ENCODE measurements at regions not wholly inside any gene's neighbourhood (a gene's known extent, or its start where the extent isn't known, plus 50 kb on each side); places are given as distances from the start of the nearest gene placed in this dataset.
"Not testable (repeated sequence)": the region's sequence is repeated elsewhere in the genome, so short reads cannot be mapped to it uniquely, and the experiment has no call there.

DNA sequence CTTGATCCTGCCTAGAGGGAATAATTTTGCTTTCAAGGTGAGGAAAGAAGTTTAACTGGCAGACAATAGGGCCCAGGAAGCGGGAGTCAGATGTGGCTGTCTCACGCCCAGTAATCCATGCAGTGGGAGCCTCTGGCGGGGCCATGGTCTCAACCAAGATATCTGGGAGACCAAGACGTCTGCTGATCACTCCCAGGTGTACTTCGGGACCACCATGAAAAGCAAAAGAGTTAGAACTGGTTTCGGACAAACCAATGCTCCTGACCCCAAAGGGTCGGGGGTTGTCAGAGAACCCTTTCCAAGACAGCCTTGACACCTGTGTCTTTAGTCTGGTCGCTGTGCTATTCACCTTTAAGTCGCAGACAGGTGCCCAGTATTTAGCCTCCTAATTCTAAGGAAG is 256.9 kb upstream of the MBL2 start:
- H2AFZ ChIP-seq (ENCODE audit: low read depth, low read length) = no peak overlapping the region
- TF ChIP-seq MXI1 (conservative IDR thresholded peaks at IDR 0.05; ENCODE audit: poor library complexity, severe bottlenecking) (no peak), CTCF (IDR thresholded peaks at IDR 0.05; ENCODE audit: poor library complexity, severe bottlenecking) (no peak), POLR2AphosphoS5 (IDR thresholded peaks at IDR 0.05) (no peak), RAD21 (conservative IDR thresholded peaks at IDR 0.05) (no peak), TAF1 (IDR thresholded peaks at IDR 0.05; ENCODE audit: low read depth) (no peak), EZH2 (IDR thresholded peaks at IDR 0.05; ENCODE audit: borderline replicate concordance, insufficient read depth, low read length, poor library complexity, severe bottlenecking) (no peak), EP300 (conservative IDR thresholded peaks at IDR 0.05; ENCODE audit: poor library complexity, severe bottlenecking) (no peak), SMC3 (conservative IDR thresholded peaks at IDR 0.05; ENCODE audit: poor library complexity) (no peak)
- TF ChIP-seq, protein P1, sequence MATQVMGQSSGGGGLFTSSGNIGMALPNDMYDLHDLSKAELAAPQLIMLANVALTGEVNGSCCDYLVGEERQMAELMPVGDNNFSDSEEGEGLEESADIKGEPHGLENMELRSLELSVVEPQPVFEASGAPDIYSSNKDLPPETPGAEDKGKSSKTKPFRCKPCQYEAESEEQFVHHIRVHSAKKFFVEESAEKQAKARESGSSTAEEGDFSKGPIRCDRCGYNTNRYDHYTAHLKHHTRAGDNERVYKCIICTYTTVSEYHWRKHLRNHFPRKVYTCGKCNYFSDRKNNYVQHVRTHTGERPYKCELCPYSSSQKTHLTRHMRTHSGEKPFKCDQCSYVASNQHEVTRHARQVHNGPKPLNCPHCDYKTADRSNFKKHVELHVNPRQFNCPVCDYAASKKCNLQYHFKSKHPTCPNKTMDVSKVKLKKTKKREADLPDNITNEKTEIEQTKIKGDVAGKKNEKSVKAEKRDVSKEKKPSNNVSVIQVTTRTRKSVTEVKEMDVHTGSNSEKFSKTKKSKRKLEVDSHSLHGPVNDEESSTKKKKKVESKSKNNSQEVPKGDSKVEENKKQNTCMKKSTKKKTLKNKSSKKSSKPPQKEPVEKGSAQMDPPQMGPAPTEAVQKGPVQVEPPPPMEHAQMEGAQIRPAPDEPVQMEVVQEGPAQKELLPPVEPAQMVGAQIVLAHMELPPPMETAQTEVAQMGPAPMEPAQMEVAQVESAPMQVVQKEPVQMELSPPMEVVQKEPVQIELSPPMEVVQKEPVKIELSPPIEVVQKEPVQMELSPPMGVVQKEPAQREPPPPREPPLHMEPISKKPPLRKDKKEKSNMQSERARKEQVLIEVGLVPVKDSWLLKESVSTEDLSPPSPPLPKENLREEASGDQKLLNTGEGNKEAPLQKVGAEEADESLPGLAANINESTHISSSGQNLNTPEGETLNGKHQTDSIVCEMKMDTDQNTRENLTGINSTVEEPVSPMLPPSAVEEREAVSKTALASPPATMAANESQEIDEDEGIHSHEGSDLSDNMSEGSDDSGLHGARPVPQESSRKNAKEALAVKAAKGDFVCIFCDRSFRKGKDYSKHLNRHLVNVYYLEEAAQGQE (IDR thresholded peaks at IDR 0.05; ENCODE audit: borderline replicate concordance) = no peak
- no peaks in the 10 kb centered on the region for H3K9me2 ChIP-seq (ENCODE audit: insufficient read depth, low read length)
- no peaks in the 10 kb centered on the region for H3F3A ChIP-seq (ENCODE audit: insufficient read depth, low read length, poor library complexity, severe bottlenecking)
- no peaks in the 10 kb centered on the region for H4K20me1 ChIP-seq (ENCODE audit: insufficient read depth)
- no peaks in the 10 kb centered on the region for H3K36me3 ChIP-seq (ENCODE audit: insufficient read depth, low read length)
- H3K27ac ChIP-seq (ENCODE audit: low read length) = no peak overlapping the region
- no peaks in the 10 kb centered on the region for H3K27me3 ChIP-seq (ENCODE audit: insufficient read depth, low read depth, low read length)
- no peak overlapping the region for H3K9ac ChIP-seq (ENCODE audit: low read length)
- no peaks in the 10 kb centered on the region for H3K9me3 ChIP-seq (ENCODE audit: low read length)
- H3K4me3 ChIP-seq (ENCODE audit: low read length) = no peak overlapping the region
- H3K79me2 ChIP-seq (replicated peaks; ENCODE audit: insufficient read depth, low read length) = no peaks in the 10 kb centered on the region
- H3K4me2 ChIP-seq (ENCODE audit: low read length) = no peak overlapping the region

DNA sequence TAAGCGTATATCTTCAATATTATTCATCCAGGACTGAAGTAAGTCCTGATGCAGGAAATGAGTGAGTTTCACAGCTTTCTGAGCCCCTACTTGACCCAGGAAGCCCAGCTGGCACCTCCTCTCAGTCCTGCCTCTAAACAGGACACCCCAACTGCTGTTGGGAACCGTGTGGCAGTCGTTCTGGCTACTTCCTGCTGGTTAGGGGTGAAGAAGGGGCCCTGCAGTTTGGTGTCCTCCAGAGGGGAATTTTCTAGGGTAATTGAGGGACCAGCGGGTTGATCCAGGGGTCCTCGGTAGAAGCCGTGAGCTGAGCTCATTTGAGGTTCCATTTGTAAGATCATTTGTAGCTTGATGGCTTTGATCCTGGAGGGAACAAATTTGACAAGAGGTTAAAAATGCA is 253.2 kb upstream of the MBL2 start:
- H3K79me2 ChIP-seq (replicated peaks; ENCODE audit: insufficient read depth, low read length); H3K9me2 ChIP-seq (ENCODE audit: insufficient read depth, low read length); H3K36me3 ChIP-seq (ENCODE audit: insufficient read depth, low read length); H3K27ac ChIP-seq (ENCODE audit: low read length); H3K27me3 ChIP-seq (ENCODE audit: insufficient read depth, low read depth, low read length); H3K4me2 ChIP-seq (ENCODE audit: low read length); H3K9ac ChIP-seq (ENCODE audit: low read length); H3K9me3 ChIP-seq (ENCODE audit: low read length); H3F3A ChIP-seq (ENCODE audit: insufficient read depth, low read length, poor library complexity, severe bottlenecking); H4K20me1 ChIP-seq (ENCODE audit: insufficient read depth); H3K4me3 ChIP-seq (ENCODE audit: low read length); H2AFZ ChIP-seq (ENCODE audit: low read depth, low read length): not testable (repeated sequence)

GRCh38 chr10:53025172-53025711 is 252.7 kb upstream of the MBL2 start:
- no peaks in the 10 kb centered on the region for H4K20me1 ChIP-seq (ENCODE audit: insufficient read depth)
- H3K4me3 ChIP-seq (ENCODE audit: low read length) = no peak overlapping the region
- no peak overlapping the region for H3K9ac ChIP-seq (ENCODE audit: low read length)
- no peak overlapping the region for H2AFZ ChIP-seq (ENCODE audit: low read depth, low read length)
- H3K9me3 ChIP-seq (ENCODE audit: low read length) = no peaks in the 10 kb centered on the region
- no peaks in the 10 kb centered on the region for H3K79me2 ChIP-seq (replicated peaks; ENCODE audit: insufficient read depth, low read length)
- no peak overlapping the region for H3K27ac ChIP-seq (ENCODE audit: low read length)
- no peaks in the 10 kb centered on the region for H3K27me3 ChIP-seq (ENCODE audit: insufficient read depth, low read depth, low read length)
- no peak overlapping the region for H3K4me2 ChIP-seq (ENCODE audit: low read length)
- H3K36me3 ChIP-seq (ENCODE audit: insufficient read depth, low read length) = no peaks in the 10 kb centered on the region
- H3F3A ChIP-seq (ENCODE audit: insufficient read depth, low read length, poor library complexity, severe bottlenecking) = no peaks in the 10 kb centered on the region
- no peaks in the 10 kb centered on the region for H3K9me2 ChIP-seq (ENCODE audit: insufficient read depth, low read length)
- TF ChIP-seq TAF1 (IDR thresholded peaks at IDR 0.05; ENCODE audit: low read depth) = no peak
- TF ChIP-seq MXI1 (conservative IDR thresholded peaks at IDR 0.05; ENCODE audit: poor library complexity, severe bottlenecking) = no peak
- no peak for TF ChIP-seq RAD21 (conservative IDR thresholded peaks at IDR 0.05)
- TF ChIP-seq EP300 (conservative IDR thresholded peaks at IDR 0.05; ENCODE audit: poor library complexity, severe bottlenecking) = no peak
- no peak for TF ChIP-seq CTCF (IDR thresholded peaks at IDR 0.05; ENCODE audit: poor library complexity, severe bottlenecking)
